ENCODE measurements at regions not wholly inside any gene's neighbourhood (a gene's known extent, or its start where the extent isn't known, plus 50 kb on each side); places are given as distances from the start of the nearest gene placed in this dataset.

GRCh38 chr3:168285506-168285905 lies 189.8 kb upstream of the GOLIM4 start:
- TF ChIP-seq, protein P1, sequence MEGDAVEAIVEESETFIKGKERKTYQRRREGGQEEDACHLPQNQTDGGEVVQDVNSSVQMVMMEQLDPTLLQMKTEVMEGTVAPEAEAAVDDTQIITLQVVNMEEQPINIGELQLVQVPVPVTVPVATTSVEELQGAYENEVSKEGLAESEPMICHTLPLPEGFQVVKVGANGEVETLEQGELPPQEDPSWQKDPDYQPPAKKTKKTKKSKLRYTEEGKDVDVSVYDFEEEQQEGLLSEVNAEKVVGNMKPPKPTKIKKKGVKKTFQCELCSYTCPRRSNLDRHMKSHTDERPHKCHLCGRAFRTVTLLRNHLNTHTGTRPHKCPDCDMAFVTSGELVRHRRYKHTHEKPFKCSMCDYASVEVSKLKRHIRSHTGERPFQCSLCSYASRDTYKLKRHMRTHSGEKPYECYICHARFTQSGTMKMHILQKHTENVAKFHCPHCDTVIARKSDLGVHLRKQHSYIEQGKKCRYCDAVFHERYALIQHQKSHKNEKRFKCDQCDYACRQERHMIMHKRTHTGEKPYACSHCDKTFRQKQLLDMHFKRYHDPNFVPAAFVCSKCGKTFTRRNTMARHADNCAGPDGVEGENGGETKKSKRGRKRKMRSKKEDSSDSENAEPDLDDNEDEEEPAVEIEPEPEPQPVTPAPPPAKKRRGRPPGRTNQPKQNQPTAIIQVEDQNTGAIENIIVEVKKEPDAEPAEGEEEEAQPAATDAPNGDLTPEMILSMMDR (IDR thresholded peaks at IDR 0.05) = no peak
- no peak for TF ChIP-seq POLR2A (IDR thresholded peaks at IDR 0.05)

Data from thyroid gland (tissue), 4 donors.